HFFc6 (cell line): ENCODE measurements at regions not wholly inside any gene's neighbourhood (a gene's known extent, or its start where the extent isn't known, plus 50 kb on each side); places are given as distances from the start of the nearest gene placed in this dataset.

Experiments used
- DNase-seq: peaks from one replicate; pipeline ENCODE4 v3.0.0-alpha.2; 2018
- H3K27ac Mint-ChIP-seq: 2 replicates; pipeline ENCODE4 v1.8.0; 2020; ENCODE audit warnings: mild to moderate bottlenecking, mixed read lengths
- H3K27me3 Mint-ChIP-seq: 2 replicates; pipeline ENCODE4 v1.8.0; 2021; ENCODE audit warnings: mild to moderate bottlenecking, moderate library complexity, mixed read lengths; ENCODE audit not compliant: insufficient read depth
- H3K36me3 Mint-ChIP-seq: 2 replicates; pipeline ENCODE4 v1.8.0; 2021; ENCODE audit warnings: low read depth, mixed read lengths
- H3K4me1 Mint-ChIP-seq: 2 replicates; pipeline ENCODE4 v1.8.0; 2020; ENCODE audit warnings: low read depth, mixed read lengths
- H3K4me3 Mint-ChIP-seq: 2 replicates; pipeline ENCODE4 v1.8.0; 2020; ENCODE audit warnings: mild to moderate bottlenecking, moderate library complexity, mixed read lengths
- H3K9me3 Mint-ChIP-seq: 2 replicates; pipeline ENCODE4 v1.8.0; 2020; ENCODE audit warnings: mild to moderate bottlenecking, mixed read lengths
- TF ChIP-seq, protein P1 (sequence below): fragments of 200-600 bp; sonication (generic); IDR thresholded peaks from 2 replicates; pipeline ENCODE4 v1.5.0; 2021; ENCODE audit warnings: antibody characterized with exemption, mild to moderate bottlenecking

- no peak for DNase-seq
- Mint-ChIP-seq H3K27me3 (no peaks in the 10 kb centered on the region), H3K9me3 (peaks cover 28% of the 10 kb centered on the region), H3K36me3 (no peaks in the 10 kb centered on the region), H3K4me1 (no peaks in the 10 kb centered on the region), H3K4me3 (no peak overlapping the region), H3K27ac (no peak overlapping the region)
- TF ChIP-seq, protein P1, sequence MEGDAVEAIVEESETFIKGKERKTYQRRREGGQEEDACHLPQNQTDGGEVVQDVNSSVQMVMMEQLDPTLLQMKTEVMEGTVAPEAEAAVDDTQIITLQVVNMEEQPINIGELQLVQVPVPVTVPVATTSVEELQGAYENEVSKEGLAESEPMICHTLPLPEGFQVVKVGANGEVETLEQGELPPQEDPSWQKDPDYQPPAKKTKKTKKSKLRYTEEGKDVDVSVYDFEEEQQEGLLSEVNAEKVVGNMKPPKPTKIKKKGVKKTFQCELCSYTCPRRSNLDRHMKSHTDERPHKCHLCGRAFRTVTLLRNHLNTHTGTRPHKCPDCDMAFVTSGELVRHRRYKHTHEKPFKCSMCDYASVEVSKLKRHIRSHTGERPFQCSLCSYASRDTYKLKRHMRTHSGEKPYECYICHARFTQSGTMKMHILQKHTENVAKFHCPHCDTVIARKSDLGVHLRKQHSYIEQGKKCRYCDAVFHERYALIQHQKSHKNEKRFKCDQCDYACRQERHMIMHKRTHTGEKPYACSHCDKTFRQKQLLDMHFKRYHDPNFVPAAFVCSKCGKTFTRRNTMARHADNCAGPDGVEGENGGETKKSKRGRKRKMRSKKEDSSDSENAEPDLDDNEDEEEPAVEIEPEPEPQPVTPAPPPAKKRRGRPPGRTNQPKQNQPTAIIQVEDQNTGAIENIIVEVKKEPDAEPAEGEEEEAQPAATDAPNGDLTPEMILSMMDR, result no peak
Measured at GRCh38 chr14:56933446-56933845, 123.2 kb upstream of the OTX2 start.

DNA sequence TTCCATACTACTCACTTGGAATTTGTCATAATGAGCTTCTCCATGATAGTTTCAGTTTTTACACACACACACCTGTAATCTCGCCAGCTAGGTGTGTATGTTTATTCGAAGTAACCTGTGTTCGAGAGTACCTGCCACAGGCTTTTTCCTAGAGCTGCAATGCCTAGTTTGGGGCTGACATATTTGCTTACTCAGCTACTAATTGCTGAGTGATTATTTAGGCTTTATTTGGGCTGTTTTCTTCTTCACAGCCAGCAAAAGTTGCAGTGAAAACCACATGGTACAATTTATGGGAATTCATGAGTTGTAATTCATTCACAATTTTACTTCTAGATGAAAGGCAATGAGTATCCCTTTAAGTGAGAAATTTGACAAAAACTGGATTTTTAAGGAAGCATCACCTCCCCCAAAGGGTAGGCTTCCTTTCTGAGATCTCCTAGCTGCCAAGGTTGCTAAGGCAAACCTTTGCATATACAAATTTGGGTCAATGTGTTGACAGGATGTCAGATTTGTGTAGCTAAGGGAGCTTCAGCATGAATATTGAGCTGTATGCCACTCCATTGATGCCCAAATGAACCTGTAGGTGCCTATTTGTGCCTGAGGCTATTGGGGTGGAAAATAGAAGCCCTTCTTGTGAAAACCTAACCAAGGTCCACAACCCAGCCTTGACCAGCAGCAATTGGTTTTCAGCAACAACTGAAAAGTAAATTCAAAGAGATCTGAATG lies 108.7 kb upstream of the OTX2 start:
- DNase-seq, result no peak
- Mint-ChIP-seq H3K9me3 (peaks cover 27% of the 10 kb centered on the region), H3K4me1 (no peaks in the 10 kb centered on the region), H3K27me3 (no peaks in the 10 kb centered on the region), H3K36me3 (no peaks in the 10 kb centered on the region), H3K27ac (no peak overlapping the region), H3K4me3 (no peak overlapping the region)
- TF ChIP-seq, protein P1, result no peak

GRCh38 chr14:56905282-56905681 lies 95.0 kb upstream of the OTX2 start:
- no peak overlapping the region for H3K4me3 Mint-ChIP-seq
- H3K4me1 Mint-ChIP-seq, result no peaks in the 10 kb centered on the region
- TF ChIP-seq, protein P1, result no peak
- peaks cover 23% of the 10 kb centered on the region for H3K9me3 Mint-ChIP-seq
- H3K27me3 Mint-ChIP-seq, result no peaks in the 10 kb centered on the region; the same call in 1 of the 2 replicates
- H3K36me3 Mint-ChIP-seq, result no peaks in the 10 kb centered on the region
- H3K27ac Mint-ChIP-seq, result no peak overlapping the region
- no peak for DNase-seq

DNA sequence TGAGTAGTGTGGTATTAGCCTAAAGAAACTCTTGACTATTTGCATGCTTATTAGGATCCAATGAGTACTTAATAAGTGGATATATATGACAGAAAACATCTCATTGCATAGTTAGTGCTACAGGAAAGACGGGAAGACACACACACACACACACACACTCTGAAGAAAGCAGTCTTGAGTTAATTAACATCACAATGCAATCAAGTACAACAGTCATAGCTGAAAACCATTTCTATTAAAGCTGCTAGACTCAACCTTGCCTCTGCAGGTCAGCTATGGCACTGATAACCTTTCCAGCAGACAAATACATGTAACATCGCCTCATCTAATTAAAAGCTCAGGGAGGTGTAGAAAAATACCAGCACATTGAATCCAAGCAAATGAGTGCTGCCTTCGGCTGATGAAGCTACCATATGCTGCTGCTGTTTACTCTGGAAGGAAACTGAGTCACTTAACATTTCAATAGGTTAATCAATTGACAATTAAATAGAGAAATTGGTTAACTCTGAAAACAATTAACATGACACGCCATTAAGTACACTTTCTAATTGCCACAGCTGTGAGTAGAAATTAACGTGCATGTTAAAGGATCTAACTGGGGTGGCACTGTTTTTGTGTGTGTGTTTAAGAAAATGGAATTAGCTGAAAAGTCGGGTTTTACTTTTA lies 93.2 kb upstream of the OTX2 start:
- TF ChIP-seq, protein P1, result no peak
- Mint-ChIP-seq H3K27ac (no peak overlapping the region), H3K4me3 (no peak overlapping the region), H3K9me3 (peaks cover 23% of the 10 kb centered on the region), H3K4me1 (no peaks in the 10 kb centered on the region), H3K27me3 (no peaks in the 10 kb centered on the region; the same call in 1 of the 2 replicates), H3K36me3 (no peaks in the 10 kb centered on the region)
- no peak for DNase-seq

- Mint-ChIP-seq H3K27me3 (no peaks in the 10 kb centered on the region; the same call in 1 of the 2 replicates), H3K4me3 (no peak overlapping the region), H3K4me1 (no peaks in the 10 kb centered on the region), H3K27ac (no peak overlapping the region), H3K9me3 (peaks cover 23% of the 10 kb centered on the region), H3K36me3 (no peaks in the 10 kb centered on the region)
- no peak for DNase-seq
- TF ChIP-seq, protein P1, result no peak
Measured at GRCh38 chr14:56902385-56902784, 92.1 kb upstream of the OTX2 start.
